ENCODE measurements at regions not wholly inside any gene's neighbourhood (a gene's known extent, or its start where the extent isn't known, plus 50 kb on each side); places are given as distances from the start of the nearest gene placed in this dataset.

DNA sequence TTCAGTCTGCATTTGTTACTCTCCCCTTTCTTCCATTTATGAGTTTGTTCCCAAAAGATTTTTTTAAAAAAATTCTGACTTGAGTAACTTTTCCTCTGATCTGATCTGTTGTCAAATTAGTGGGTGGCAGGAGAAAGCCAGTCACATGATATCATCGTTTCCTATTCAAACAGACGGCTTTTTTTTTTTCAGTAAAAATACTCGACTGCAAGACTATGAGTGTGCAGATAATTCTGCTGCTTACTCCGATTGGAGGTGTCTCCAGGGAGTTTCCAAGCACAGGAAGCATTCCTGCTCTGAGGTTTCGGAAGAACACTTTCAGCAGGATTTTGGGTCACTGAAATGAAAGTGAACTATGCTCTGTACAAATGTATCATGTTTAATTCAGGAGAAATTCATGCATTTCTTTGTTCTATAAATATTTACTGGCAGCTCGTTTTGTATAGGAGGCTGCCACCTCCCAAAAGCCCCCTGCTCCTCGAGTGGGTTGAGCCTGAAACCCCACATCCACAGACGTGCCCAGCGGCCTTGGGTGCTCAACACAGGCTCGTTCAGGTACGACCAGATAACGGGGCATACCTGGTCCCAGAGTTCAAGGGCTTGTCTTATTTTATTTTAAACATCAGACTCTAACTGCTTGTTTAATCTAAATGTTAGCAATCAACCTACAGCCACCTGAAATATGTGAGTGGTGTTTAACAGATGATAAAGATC lies 126.9 kb upstream of the ZNF516 start:
- Histone ChIP-seq H4K20me1 (ENCODE audit: insufficient read depth) (no peaks in the 10 kb centered on the region), H3K9ac (ENCODE audit: low read length) (no peak overlapping the region), H3K36me3 (ENCODE audit: control insufficient read depth in 1 of 2, insufficient read depth in 2 of 2, low read length in 2 of 2) (no peaks in the 10 kb centered on the region), H3K79me2 (ENCODE audit: insufficient read depth, low read length) (no peaks in the 10 kb centered on the region), H3K4me2 (ENCODE audit: low read length) (no peak overlapping the region), H3K4me3 (replicated peaks in 1 of 2; ENCODE audit: low read depth in 1 of 2, low read length in 2 of 2) (no peak overlapping the region), H3K9me3 (ENCODE audit: control insufficient read depth in 1 of 2, insufficient read depth in 1 of 2, low read depth in 1 of 2, low read length in 2 of 2) (no peaks in the 10 kb centered on the region), H3K9me2 (ENCODE audit: insufficient read depth) (no peaks in the 10 kb centered on the region), H3K4me1 (ENCODE audit: control insufficient read depth in 1 of 2, insufficient read depth in 2 of 2, low read length in 2 of 2) (peaks cover 5 to 14% of the 10 kb centered on the region in 2 experiments; a peak in 3 of 4 replicates), H3K27me3 (ENCODE audit: insufficient read depth, low read length) (no peaks in the 10 kb centered on the region), H3K27ac (ENCODE audit: low read depth, low read length) (no peak overlapping the region), H2AFZ (ENCODE audit: low read depth, low read length, poor library complexity, severe bottlenecking) (no peak overlapping the region)
- no TSS peak for BruUV-seq (replicated peaks)
- CTCF ChIA-PET: no interaction called here
- POLR2A ChIA-PET: no interaction called here
- RAD21 ChIA-PET (ENCODE audit: low non-redundant PET in 1 of 2, low total read pairs in 2 of 2, uncharacterized antibody in 2 of 2, unreplicated experiment in 2 of 2): no interaction called here
- TF ChIP-seq CBX3 (IDR thresholded peaks at IDR 0.05; ENCODE audit: low read depth) (no peak), CEBPB (IDR thresholded peaks at IDR 0.05; ENCODE audit: low read depth) (no peak), ELF1 (IDR thresholded peaks at IDR 0.05; ENCODE audit: borderline replicate concordance, low read depth) (no peak), ZNF274 (IDR thresholded peaks at IDR 0.05; ENCODE audit: low read depth, low read length) (no peak), EZH2phosphoT487 (IDR thresholded peaks at IDR 0.05; ENCODE audit: borderline replicate concordance) (no peak), SP1 (IDR thresholded peaks at IDR 0.05; ENCODE audit: low read depth) (no peak), MAX (IDR thresholded peaks at IDR 0.05) (no peak), ATF3 (IDR thresholded peaks at IDR 0.05) (no peak)
- TF ChIP-seq, protein P1, sequence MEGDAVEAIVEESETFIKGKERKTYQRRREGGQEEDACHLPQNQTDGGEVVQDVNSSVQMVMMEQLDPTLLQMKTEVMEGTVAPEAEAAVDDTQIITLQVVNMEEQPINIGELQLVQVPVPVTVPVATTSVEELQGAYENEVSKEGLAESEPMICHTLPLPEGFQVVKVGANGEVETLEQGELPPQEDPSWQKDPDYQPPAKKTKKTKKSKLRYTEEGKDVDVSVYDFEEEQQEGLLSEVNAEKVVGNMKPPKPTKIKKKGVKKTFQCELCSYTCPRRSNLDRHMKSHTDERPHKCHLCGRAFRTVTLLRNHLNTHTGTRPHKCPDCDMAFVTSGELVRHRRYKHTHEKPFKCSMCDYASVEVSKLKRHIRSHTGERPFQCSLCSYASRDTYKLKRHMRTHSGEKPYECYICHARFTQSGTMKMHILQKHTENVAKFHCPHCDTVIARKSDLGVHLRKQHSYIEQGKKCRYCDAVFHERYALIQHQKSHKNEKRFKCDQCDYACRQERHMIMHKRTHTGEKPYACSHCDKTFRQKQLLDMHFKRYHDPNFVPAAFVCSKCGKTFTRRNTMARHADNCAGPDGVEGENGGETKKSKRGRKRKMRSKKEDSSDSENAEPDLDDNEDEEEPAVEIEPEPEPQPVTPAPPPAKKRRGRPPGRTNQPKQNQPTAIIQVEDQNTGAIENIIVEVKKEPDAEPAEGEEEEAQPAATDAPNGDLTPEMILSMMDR (IDR thresholded peaks at IDR 0.05 in 2 of 3, conservative IDR thresholded peaks at IDR 0.05 in 1 of 3; ENCODE audit: borderline replicate concordance in 1 of 3, insufficient read depth in 1 of 3, low read depth in 2 of 3, low read length in 2 of 3): no peak
- ATAC-seq (no peak), DNase-seq (ENCODE audit: low read depth, low spot score) (no peak)
- intact Hi-C loops (cut with micrococcal nuclease): loop anchor here (5.0 kb wide), 2 partner anchors 85 to 125 kb away; partner anchors contain the start of gene ZNF516

Data from HCT116 (cell line).